ENCODE measurements at regions not wholly inside any gene's neighbourhood (a gene's known extent, or its start where the extent isn't known, plus 50 kb on each side); places are given as distances from the start of the nearest gene placed in this dataset.

DNA sequence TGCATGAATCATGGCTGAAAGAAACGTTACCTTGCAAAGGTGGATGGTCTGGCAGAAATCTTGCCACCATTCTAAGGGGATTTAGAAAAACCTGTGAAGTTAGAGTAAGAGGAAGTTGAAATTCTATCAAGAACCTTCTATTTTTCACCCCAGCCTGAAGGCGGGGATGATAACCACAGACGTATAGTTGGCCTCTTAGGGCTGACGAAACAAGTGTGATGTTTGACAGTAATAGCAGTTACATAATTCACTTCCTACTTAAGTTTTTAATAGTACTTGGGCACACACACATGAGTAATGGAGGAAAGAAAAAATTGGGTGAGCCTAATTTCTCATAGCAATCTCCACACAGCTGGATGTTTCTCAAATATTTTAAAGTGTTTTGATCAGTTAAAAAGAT, 336.6 kb upstream of the SALL3 start:
- H3K36me3 ChIP-seq (ENCODE audit: control insufficient read depth in 1 of 2, insufficient read depth in 2 of 2, low read length in 1 of 2): no peaks in the 10 kb centered on the region
- no peak overlapping the region for H3K27ac ChIP-seq (ENCODE audit: low read depth in 1 of 2, low read length in 2 of 2)
- no peak overlapping the region for H3K4me3 ChIP-seq (ENCODE audit: low read length in 2 of 2)
- intact Hi-C loops (cut with DNase I): no loop called here
- no peaks in the 10 kb centered on the region for H3K9me3 ChIP-seq (ENCODE audit: control insufficient read depth, low read length)
- no peaks in the 10 kb centered on the region for H3K4me1 ChIP-seq (ENCODE audit: control insufficient read depth in 1 of 2, insufficient read depth in 2 of 2, low read length in 2 of 2)
- ATAC-seq (ENCODE audit: low FRiP score): no peak
- no peaks in the 10 kb centered on the region for H3K27me3 ChIP-seq (ENCODE audit: control insufficient read depth in 1 of 2, insufficient read depth in 2 of 2, low read length in 1 of 2)
- DNase-seq: no peak
- WGBS, 2 donors: 21 to 33% methylated on average over 4 of the region's 4 CpGs

DNA sequence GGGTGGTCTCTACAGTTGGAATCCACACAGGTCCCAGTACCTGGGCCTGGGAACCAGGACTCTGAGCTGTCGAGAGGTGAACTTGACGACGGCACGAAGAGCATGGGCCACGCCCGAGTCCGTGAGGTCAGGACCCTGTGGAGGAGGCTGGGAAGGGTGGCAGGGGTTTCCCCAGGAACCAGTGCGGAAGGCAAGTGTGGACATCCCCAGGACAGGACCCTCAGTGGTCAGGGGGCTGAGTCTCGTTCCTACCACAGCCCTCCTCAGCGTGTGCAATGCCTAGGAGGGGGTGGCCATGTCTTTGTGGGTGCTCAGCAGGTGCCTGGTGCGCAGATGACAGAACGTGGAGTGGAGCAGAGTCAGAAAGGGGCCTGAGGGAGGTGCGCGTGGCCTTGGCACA, 335.6 kb upstream of the SALL3 start:
- H3K9me3 ChIP-seq (ENCODE audit: control insufficient read depth, low read length): no peaks in the 10 kb centered on the region
- no peaks in the 10 kb centered on the region for H3K36me3 ChIP-seq (ENCODE audit: control insufficient read depth in 1 of 2, insufficient read depth in 2 of 2, low read length in 1 of 2)
- H3K4me1 ChIP-seq (ENCODE audit: control insufficient read depth in 1 of 2, insufficient read depth in 2 of 2, low read length in 2 of 2): no peaks in the 10 kb centered on the region
- no peak overlapping the region for H3K27ac ChIP-seq (ENCODE audit: low read depth in 1 of 2, low read length in 2 of 2)
- ATAC-seq (ENCODE audit: low FRiP score): no peak
- H3K4me3 ChIP-seq (ENCODE audit: low read length in 2 of 2): no peak overlapping the region
- 91 to 95% methylated on average over 14 of the region's 14 CpGs for WGBS, 2 donors
- no peak for DNase-seq
- intact Hi-C loops (cut with DNase I): no loop called here
- H3K27me3 ChIP-seq (ENCODE audit: control insufficient read depth in 1 of 2, insufficient read depth in 2 of 2, low read length in 1 of 2): no peaks in the 10 kb centered on the region

DNA sequence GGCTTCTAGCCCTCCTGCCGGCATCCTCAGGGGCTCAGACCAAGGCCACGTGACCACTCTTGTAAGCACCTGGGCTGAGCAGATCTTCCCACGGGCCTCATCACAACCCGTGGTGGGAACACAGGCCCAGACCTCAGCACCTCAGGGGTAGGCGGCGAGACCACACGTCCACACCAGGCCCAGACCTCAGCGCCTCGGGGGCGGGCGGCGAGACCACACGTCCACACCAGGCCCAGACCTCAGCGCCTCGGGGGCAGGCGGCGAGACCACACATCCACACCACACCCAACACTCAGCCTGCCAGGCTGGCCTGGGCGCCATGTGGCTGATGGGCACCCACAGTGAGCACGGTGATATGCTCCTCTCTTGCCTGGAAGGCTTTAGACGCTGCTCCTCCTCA, 334.4 kb upstream of the SALL3 start:
- H3K4me1 ChIP-seq (ENCODE audit: control insufficient read depth in 1 of 2, insufficient read depth in 2 of 2, low read length in 2 of 2): no peaks in the 10 kb centered on the region
- H3K27me3 ChIP-seq (ENCODE audit: control insufficient read depth in 1 of 2, insufficient read depth in 2 of 2, low read length in 1 of 2): no peaks in the 10 kb centered on the region
- 90% methylated on average over 20 of the region's 20 CpGs for WGBS, 2 donors
- H3K9me3 ChIP-seq (ENCODE audit: control insufficient read depth, low read length): no peaks in the 10 kb centered on the region
- no peak for ATAC-seq (ENCODE audit: low FRiP score)
- intact Hi-C loops (cut with DNase I): no loop called here
- no peak for DNase-seq
- H3K36me3 ChIP-seq (ENCODE audit: control insufficient read depth in 1 of 2, insufficient read depth in 2 of 2, low read length in 1 of 2): no peaks in the 10 kb centered on the region
- H3K27ac ChIP-seq (ENCODE audit: low read depth in 1 of 2, low read length in 2 of 2): no peak overlapping the region
- no peak overlapping the region for H3K4me3 ChIP-seq (ENCODE audit: low read length in 2 of 2)

GRCh38 chr18:78647018-78647417, 332.6 kb upstream of the SALL3 start:
- DNase-seq (no peak), ATAC-seq (ENCODE audit: low FRiP score) (no peak)
- no peaks in the 10 kb centered on the region for H3K9me3 ChIP-seq (ENCODE audit: control insufficient read depth, low read length)
- no peaks in the 10 kb centered on the region for H3K27me3 ChIP-seq (ENCODE audit: control insufficient read depth in 1 of 2, insufficient read depth in 2 of 2, low read length in 1 of 2)
- intact Hi-C loops (cut with DNase I): no loop called here
- H3K4me3 ChIP-seq (ENCODE audit: low read length in 2 of 2): no peak overlapping the region
- WGBS, 2 donors: 67 to 72% methylated on average over 4 of the region's 4 CpGs
- no peak overlapping the region for H3K27ac ChIP-seq (ENCODE audit: low read depth in 1 of 2, low read length in 2 of 2)
- H3K4me1 ChIP-seq (ENCODE audit: control insufficient read depth in 1 of 2, insufficient read depth in 2 of 2, low read length in 2 of 2): no peaks in the 10 kb centered on the region
- no peaks in the 10 kb centered on the region for H3K36me3 ChIP-seq (ENCODE audit: control insufficient read depth in 1 of 2, insufficient read depth in 2 of 2, low read length in 1 of 2)

DNA sequence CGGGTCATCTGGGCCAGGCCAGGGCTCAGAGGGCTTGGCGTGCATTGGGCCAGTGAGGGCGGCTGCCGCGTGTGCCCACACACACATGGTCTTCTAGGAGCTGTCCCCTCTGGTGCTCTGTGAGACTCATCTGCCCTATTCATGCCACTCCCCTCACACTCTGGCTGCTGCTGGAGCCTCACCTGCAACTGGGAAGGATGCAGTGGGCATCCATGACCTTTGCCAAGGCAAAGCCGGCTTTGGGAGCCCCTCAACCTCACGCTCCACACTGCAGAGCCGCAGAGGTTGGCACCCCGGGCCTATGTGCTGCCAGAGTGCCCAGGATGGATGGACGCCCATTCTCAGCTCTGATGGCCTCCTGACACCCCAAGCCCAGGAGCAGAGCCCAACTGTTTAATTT, 330.2 kb upstream of the SALL3 start:
- ATAC-seq (ENCODE audit: low FRiP score): no peak
- no peak overlapping the region for H3K4me3 ChIP-seq (ENCODE audit: low read length in 2 of 2)
- H3K9me3 ChIP-seq (ENCODE audit: control insufficient read depth, low read length): no peaks in the 10 kb centered on the region
- no peaks in the 10 kb centered on the region for H3K4me1 ChIP-seq (ENCODE audit: control insufficient read depth in 1 of 2, insufficient read depth in 2 of 2, low read length in 2 of 2)
- H3K27ac ChIP-seq (ENCODE audit: low read depth in 1 of 2, low read length in 2 of 2): no peak overlapping the region
- H3K36me3 ChIP-seq (ENCODE audit: control insufficient read depth in 1 of 2, insufficient read depth in 2 of 2, low read length in 1 of 2): no peaks in the 10 kb centered on the region
- intact Hi-C loops (cut with DNase I): no loop called here
- no peaks in the 10 kb centered on the region for H3K27me3 ChIP-seq (ENCODE audit: control insufficient read depth in 1 of 2, insufficient read depth in 2 of 2, low read length in 1 of 2)
- no peak for DNase-seq
- 77 to 81% methylated on average over 10 of the region's 10 CpGs for WGBS, 2 donors

DNA sequence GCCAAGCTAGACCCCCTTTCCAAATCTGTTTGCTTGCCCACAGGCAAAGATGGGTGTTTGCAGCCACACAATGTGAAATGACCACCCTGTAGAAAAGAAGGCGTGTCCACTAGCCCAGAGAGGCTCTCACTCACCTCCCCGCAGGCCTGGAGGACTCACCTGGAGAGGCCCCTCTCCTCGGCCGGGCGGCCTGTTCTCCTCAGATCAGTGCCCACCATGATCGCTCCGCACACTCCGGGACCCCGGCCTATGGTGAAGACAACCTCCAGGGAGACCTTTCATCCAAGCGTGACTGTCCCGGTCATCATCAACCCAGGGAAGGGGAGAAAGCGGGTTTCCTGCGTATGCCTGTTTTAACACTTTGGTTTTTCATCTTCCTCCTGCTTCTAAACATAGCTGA, 328.7 kb upstream of the SALL3 start:
- no peak overlapping the region for H3K4me3 ChIP-seq (ENCODE audit: low read length in 2 of 2)
- H3K27me3 ChIP-seq (ENCODE audit: control insufficient read depth in 1 of 2, insufficient read depth in 2 of 2, low read length in 1 of 2): no peaks in the 10 kb centered on the region
- intact Hi-C loops (cut with DNase I): no loop called here
- DNase-seq (no peak), ATAC-seq (ENCODE audit: low FRiP score) (no peak)
- H3K27ac ChIP-seq (ENCODE audit: low read depth in 1 of 2, low read length in 2 of 2): no peak overlapping the region
- H3K9me3 ChIP-seq (ENCODE audit: control insufficient read depth, low read length): no peaks in the 10 kb centered on the region
- no peaks in the 10 kb centered on the region for H3K36me3 ChIP-seq (ENCODE audit: control insufficient read depth in 1 of 2, insufficient read depth in 2 of 2, low read length in 1 of 2)
- WGBS, 2 donors: 95 to 96% methylated on average over 13 of the region's 13 CpGs
- H3K4me1 ChIP-seq (ENCODE audit: control insufficient read depth in 1 of 2, insufficient read depth in 2 of 2, low read length in 2 of 2): no peaks in the 10 kb centered on the region

- no peaks in the 10 kb centered on the region for H3K27me3 ChIP-seq (ENCODE audit: control insufficient read depth in 1 of 2, insufficient read depth in 2 of 2, low read length in 1 of 2)
- ATAC-seq (ENCODE audit: low FRiP score) (no peak), DNase-seq (no peak)
- intact Hi-C loops (cut with DNase I): no loop called here
- 85 to 95% methylated on average over 11 of the region's 11 CpGs for WGBS, 2 donors
- H3K4me3 ChIP-seq (ENCODE audit: low read length in 2 of 2): no peak overlapping the region
- no peaks in the 10 kb centered on the region for H3K36me3 ChIP-seq (ENCODE audit: control insufficient read depth in 1 of 2, insufficient read depth in 2 of 2, low read length in 1 of 2)
- no peak overlapping the region for H3K27ac ChIP-seq (ENCODE audit: low read depth in 1 of 2, low read length in 2 of 2)
- no peaks in the 10 kb centered on the region for H3K9me3 ChIP-seq (ENCODE audit: control insufficient read depth, low read length)
- no peaks in the 10 kb centered on the region for H3K4me1 ChIP-seq (ENCODE audit: control insufficient read depth in 1 of 2, insufficient read depth in 2 of 2, low read length in 2 of 2)
Observed at GRCh38 chr18:78652001-78652545, 327.5 kb upstream of the SALL3 start.

DNA sequence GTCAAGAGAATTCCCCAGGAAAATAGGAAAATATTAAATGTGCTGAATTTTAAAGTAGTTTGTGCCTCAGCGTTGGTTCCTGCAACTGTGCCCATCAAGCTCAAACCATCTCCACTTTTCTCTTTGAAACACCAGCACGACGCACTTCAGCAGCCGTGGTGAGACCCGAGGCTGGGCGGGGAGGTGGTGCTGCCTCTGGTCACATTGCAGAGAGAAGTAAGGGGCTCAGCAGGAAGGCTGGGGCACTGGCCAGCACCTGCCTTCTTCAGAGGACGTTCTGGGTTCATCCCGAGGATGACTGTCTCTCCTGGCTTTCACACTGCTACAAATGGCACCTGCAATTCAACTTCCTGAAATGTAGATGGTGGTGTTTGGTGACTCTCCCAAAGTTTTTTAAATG, 323.7 kb upstream of the SALL3 start:
- intact Hi-C loops (cut with DNase I): no loop called here
- H3K4me3 ChIP-seq (ENCODE audit: low read length in 2 of 2): no peak overlapping the region
- H3K9me3 ChIP-seq (ENCODE audit: control insufficient read depth, low read length): no peaks in the 10 kb centered on the region
- H3K27ac ChIP-seq (ENCODE audit: low read depth in 1 of 2, low read length in 2 of 2): no peak overlapping the region
- DNase-seq: no peak
- no peaks in the 10 kb centered on the region for H3K27me3 ChIP-seq (ENCODE audit: control insufficient read depth in 1 of 2, insufficient read depth in 2 of 2, low read length in 1 of 2)
- WGBS, 2 donors: 90 to 97% methylated on average over 8 of the region's 8 CpGs
- no peaks in the 10 kb centered on the region for H3K4me1 ChIP-seq (ENCODE audit: control insufficient read depth in 1 of 2, insufficient read depth in 2 of 2, low read length in 2 of 2)
- ATAC-seq (ENCODE audit: low FRiP score): no peak
- H3K36me3 ChIP-seq (ENCODE audit: control insufficient read depth in 1 of 2, insufficient read depth in 2 of 2, low read length in 1 of 2): no peaks in the 10 kb centered on the region

GRCh38 chr18:78656346-78656925, 323.2 kb upstream of the SALL3 start:
- WGBS, 2 donors: 87 to 94% methylated on average over 21 of the region's 21 CpGs
- Histone ChIP-seq H3K36me3 (ENCODE audit: control insufficient read depth in 1 of 2, insufficient read depth in 2 of 2, low read length in 1 of 2) (no peaks in the 10 kb centered on the region), H3K4me3 (ENCODE audit: low read length in 2 of 2) (no peak overlapping the region), H3K27ac (ENCODE audit: low read depth in 1 of 2, low read length in 2 of 2) (no peak overlapping the region), H3K27me3 (ENCODE audit: control insufficient read depth in 1 of 2, insufficient read depth in 2 of 2, low read length in 1 of 2) (no peaks in the 10 kb centered on the region), H3K9me3 (ENCODE audit: control insufficient read depth, low read length) (no peaks in the 10 kb centered on the region), H3K4me1 (ENCODE audit: control insufficient read depth in 1 of 2, insufficient read depth in 2 of 2, low read length in 2 of 2) (no peaks in the 10 kb centered on the region)
- no peak for ATAC-seq (ENCODE audit: low FRiP score)
- intact Hi-C loops (cut with DNase I): no loop called here
- DNase-seq: no peak

Measured in aorta (tissue), 5 donors.